ENCODE measurements at regions not wholly inside any gene's neighbourhood (a gene's known extent, or its start where the extent isn't known, plus 50 kb on each side); places are given as distances from the start of the nearest gene placed in this dataset.

DNA sequence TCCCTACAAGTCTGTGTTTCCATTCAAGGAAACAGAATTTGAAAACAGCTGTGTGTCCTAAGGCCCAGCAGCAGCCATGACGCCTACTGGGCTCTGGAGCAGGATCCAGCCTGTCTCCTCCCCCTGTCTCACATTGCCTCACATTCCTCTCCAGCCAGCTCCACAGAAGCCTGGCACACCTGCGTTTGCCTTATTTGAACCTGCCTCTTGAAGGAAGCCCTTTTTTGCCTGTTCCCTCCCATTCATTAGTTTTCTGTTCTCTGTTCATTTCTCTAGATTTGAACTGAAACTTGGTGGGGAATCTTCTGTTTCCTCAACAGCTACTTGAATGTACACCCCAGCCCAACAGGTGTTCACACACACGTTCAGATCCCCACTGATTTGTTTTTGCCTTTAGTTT lies 890.5 kb downstream of the TUSC7 start:
- DNase-seq (no peak), ATAC-seq (no peak)
- no peaks in the 10 kb centered on the region for H3K27me3 ChIP-seq (ENCODE audit: insufficient read depth in 3 of 3, low read length in 2 of 3)
- TF ChIP-seq, protein P1, sequence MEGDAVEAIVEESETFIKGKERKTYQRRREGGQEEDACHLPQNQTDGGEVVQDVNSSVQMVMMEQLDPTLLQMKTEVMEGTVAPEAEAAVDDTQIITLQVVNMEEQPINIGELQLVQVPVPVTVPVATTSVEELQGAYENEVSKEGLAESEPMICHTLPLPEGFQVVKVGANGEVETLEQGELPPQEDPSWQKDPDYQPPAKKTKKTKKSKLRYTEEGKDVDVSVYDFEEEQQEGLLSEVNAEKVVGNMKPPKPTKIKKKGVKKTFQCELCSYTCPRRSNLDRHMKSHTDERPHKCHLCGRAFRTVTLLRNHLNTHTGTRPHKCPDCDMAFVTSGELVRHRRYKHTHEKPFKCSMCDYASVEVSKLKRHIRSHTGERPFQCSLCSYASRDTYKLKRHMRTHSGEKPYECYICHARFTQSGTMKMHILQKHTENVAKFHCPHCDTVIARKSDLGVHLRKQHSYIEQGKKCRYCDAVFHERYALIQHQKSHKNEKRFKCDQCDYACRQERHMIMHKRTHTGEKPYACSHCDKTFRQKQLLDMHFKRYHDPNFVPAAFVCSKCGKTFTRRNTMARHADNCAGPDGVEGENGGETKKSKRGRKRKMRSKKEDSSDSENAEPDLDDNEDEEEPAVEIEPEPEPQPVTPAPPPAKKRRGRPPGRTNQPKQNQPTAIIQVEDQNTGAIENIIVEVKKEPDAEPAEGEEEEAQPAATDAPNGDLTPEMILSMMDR (IDR thresholded peaks at IDR 0.05), result no peak
- intact Hi-C loops (cut with DNase I), result no loop called here
- no peak overlapping the region for H3K27ac ChIP-seq
- no peak overlapping the region for H3K4me3 ChIP-seq
- H3K36me3 ChIP-seq (ENCODE audit: insufficient read depth in 1 of 2, low read depth in 1 of 2), result no peaks in the 10 kb centered on the region
- H3K4me1 ChIP-seq, result no peaks in the 10 kb centered on the region
- no peaks in the 10 kb centered on the region for H3K9me3 ChIP-seq
- WGBS, 3 donors, result 39 to 51% (median 49%) methylated on average over 3 of the region's 3 CpGs

DNA sequence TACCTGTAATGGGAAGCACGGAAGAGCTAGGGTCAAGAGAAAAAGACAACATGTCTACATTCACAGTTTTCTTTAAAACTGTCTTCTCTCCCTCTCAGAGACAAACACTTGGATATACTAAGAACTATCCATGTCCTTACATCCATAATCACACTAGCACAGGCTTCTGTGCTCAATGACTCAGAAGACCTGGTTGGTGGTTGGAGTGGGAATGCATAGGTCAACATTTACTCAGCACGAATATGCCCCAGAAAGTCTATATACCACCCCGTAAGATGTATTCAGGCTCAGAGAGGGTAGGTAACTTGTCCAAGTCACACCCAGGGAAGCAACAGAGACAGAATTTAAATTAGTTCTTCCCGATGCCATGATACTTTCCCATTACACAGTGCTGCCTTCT lies 891.1 kb downstream of the TUSC7 start:
- H3K27me3 ChIP-seq (ENCODE audit: insufficient read depth in 3 of 3, low read length in 2 of 3), result no peaks in the 10 kb centered on the region
- H3K4me3 ChIP-seq, result no peak overlapping the region
- no peak overlapping the region for H3K27ac ChIP-seq
- WGBS, 3 donors, result 92 to 94% (median 93%) methylated on average over 4 of the region's 4 CpGs
- no peak for ATAC-seq
- intact Hi-C loops (cut with DNase I), result no loop called here
- no peak for DNase-seq
- no peaks in the 10 kb centered on the region for H3K36me3 ChIP-seq (ENCODE audit: insufficient read depth in 1 of 2, low read depth in 1 of 2)
- TF ChIP-seq, protein P1 (IDR thresholded peaks at IDR 0.05), result no peak
- H3K4me1 ChIP-seq, result no peaks in the 10 kb centered on the region
- H3K9me3 ChIP-seq, result no peaks in the 10 kb centered on the region

DNA sequence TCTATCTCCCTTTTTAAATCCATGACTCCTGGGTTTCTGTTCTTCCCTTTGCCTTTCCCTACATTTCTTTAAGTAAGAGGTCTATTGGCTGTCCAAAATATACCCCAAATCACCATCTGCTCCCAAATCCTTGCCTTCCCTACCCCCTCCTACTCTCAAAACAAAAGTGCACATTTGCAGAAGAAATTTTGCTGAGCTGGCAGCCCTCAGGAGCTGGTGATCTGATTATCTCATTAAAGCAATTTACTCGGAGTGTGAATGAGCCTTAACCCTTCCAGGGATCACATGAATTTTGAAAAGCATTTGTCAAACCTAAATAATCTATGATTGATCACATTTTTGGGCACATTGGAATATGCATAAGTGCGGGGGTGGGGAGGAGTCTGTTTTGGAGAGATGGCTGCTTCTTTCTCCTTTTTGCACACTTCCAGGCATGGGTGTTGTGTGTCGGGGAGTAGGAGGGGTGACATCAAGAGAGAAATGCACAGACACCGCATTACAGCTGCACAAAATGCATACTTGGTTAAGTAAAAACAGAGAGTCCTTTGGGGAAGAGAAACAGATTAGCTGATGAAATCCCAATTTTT lies 892.6 kb downstream of the TUSC7 start:
- Histone ChIP-seq H3K4me3 (no peak overlapping the region), H3K36me3 (ENCODE audit: insufficient read depth in 1 of 2, low read depth in 1 of 2) (no peaks in the 10 kb centered on the region), H3K9me3 (no peaks in the 10 kb centered on the region), H3K4me1 (no peaks in the 10 kb centered on the region), H3K27ac (no peak overlapping the region), H3K27me3 (ENCODE audit: insufficient read depth in 3 of 3, low read length in 2 of 3) (no peaks in the 10 kb centered on the region)
- WGBS, 3 donors, result 58 to 65% (median 60%) methylated on average over 4 of the region's 4 CpGs
- ATAC-seq (no peak), DNase-seq (no peak)
- intact Hi-C loops (cut with DNase I), result no loop called here
- TF ChIP-seq, protein P1 (IDR thresholded peaks at IDR 0.05), result no peak

DNA sequence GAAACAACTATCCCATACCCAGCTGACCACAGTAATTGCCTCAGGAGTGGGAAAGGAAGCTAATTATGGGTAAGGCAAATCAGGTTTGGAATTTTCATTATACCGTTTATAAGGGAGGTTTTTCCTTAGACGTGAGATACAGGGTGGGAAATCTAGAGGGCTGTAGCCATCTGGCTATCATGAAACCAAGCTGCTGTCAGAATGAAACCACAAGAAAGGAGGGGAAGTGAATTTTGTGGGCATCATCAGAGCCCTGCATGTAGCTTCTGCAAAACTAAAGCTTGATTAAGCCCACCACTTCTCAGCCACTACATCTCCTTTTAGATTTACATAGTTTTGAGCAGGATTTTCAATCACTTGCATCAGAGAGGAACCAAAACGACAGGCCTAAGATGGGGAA lies 893.5 kb downstream of the TUSC7 start:
- no peaks in the 10 kb centered on the region for H3K9me3 ChIP-seq
- ATAC-seq (no peak), DNase-seq (no peak)
- H3K4me3 ChIP-seq, result no peak overlapping the region
- H3K27ac ChIP-seq, result no peak overlapping the region
- H3K36me3 ChIP-seq (ENCODE audit: insufficient read depth in 1 of 2, low read depth in 1 of 2), result no peaks in the 10 kb centered on the region
- TF ChIP-seq, protein P1 (IDR thresholded peaks at IDR 0.05), result no peak
- intact Hi-C loops (cut with DNase I), result no loop called here
- WGBS, 3 donors, result 26 to 32% (median 28%) methylated on average over 3 of the region's 3 CpGs
- H3K4me1 ChIP-seq, result no peaks in the 10 kb centered on the region
- no peaks in the 10 kb centered on the region for H3K27me3 ChIP-seq (ENCODE audit: insufficient read depth in 3 of 3, low read length in 2 of 3)

DNA sequence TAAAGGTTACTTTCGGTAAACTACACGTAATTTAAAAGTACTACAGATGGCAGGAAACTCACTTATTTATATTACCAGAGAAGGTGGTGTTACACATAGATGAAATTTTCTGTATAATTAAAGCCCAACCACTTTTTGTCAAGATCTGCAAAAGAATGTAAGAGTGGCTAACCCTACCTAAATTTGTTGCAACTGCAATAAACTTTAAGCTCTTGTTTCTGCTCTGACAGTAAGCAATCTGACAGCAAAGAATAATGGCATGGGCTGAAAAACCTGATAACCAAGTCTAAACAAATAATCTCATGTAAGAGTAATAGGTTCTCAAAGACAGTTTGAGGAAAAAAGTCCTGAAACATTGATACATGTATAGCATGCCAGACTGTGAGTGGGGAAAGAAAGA lies 897.3 kb downstream of the TUSC7 start:
- Histone ChIP-seq H3K27ac (no peak overlapping the region), H3K4me3 (no peak overlapping the region), H3K36me3 (ENCODE audit: insufficient read depth in 1 of 2, low read depth in 1 of 2) (no peaks in the 10 kb centered on the region), H3K9me3 (no peaks in the 10 kb centered on the region), H3K4me1 (no peaks in the 10 kb centered on the region), H3K27me3 (ENCODE audit: insufficient read depth in 3 of 3, low read length in 2 of 3) (no peaks in the 10 kb centered on the region)
- TF ChIP-seq, protein P1 (IDR thresholded peaks at IDR 0.05), result no peak
- no peak for DNase-seq
- no peak for ATAC-seq
- intact Hi-C loops (cut with DNase I), result no loop called here
- WGBS, 3 donors, result 51 to 58% (median 54%) methylated on average over 2 of the region's 2 CpGs
